GM12891 (cell line): ENCODE measurements at regions not wholly inside any gene's neighbourhood (a gene's known extent, or its start where the extent isn't known, plus 50 kb on each side); places are given as distances from the start of the nearest gene placed in this dataset.

Experiments used
- PAX5 ChIP-seq: IDR thresholded peaks from 2 replicates; pipeline ENCODE4 v1.6.1; 2011; ENCODE audit warnings: low read length, moderate library complexity, mild to moderate bottlenecking; ENCODE audit not compliant: insufficient read depth, severe bottlenecking
- POLR2A ChIP-seq: IDR thresholded peaks from 2 replicates; pipeline ENCODE4 v1.6.1; 2011; ENCODE audit warnings: low read depth, low read length, control low read depth
- POLR2AphosphoS5 ChIP-seq: IDR thresholded peaks from 2 replicates; pipeline ENCODE4 v1.6.1; 2011; ENCODE audit warnings: low read depth, low read length, control low read depth
- SPI1 ChIP-seq: IDR thresholded peaks from 2 replicates; pipeline ENCODE4 v1.6.1; 2011; ENCODE audit warnings: low read depth, low read length, control low read depth
- TAF1 ChIP-seq: IDR thresholded peaks from 2 replicates; pipeline ENCODE4 v1.6.1; 2011; ENCODE audit warnings: low read depth, low read length, control low read depth

DNA sequence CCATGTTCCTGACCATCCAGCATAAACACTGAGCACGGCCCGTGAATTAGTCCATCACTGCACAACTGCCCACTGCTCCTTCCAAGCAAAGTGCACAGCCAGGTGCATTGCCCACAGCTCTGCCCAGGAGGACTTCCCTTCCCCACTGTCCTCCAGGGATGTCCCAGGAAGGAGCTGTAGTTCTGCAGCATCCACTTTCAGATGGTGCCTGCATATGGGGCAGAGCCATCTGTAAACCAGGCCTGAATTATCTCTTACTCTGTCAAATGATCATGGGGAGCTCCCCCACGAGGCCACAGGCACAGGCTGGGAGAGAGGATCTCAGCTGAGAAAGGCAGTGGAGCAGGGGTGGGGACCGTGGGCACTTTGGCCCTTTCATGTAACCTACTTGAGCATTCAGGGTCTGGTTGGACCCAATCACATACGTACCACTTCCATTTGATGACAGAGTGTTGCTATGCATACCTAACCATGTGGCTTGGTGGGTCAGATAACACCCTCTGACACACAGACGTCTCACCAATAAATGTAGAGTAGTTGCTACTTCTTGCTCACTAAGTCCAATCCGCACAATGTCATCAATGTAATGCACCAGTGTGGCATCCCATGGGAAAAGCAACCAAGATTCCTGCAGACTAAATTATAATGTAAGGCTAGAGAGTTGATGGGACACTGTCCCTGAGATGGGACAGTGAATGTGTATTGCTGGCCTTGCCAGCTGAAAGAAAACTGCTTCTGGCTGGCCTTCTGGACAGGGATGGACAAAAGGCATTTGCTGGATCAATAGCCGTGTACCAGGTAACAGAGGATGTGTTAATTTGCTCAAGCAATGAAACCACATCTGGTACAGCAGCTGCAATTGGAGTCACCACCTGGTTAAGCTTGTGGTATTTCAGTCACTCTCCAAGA, 113.8 kb upstream of the C14orf180 start:
- TF ChIP-seq POLR2A: no peak
- no peak for TF ChIP-seq POLR2AphosphoS5
- no peak for TF ChIP-seq TAF1
- no peak for TF ChIP-seq PAX5
- no peak for TF ChIP-seq SPI1
